ENCODE measurements at regions not wholly inside any gene's neighbourhood (a gene's known extent, or its start where the extent isn't known, plus 50 kb on each side); places are given as distances from the start of the nearest gene placed in this dataset.

DNA sequence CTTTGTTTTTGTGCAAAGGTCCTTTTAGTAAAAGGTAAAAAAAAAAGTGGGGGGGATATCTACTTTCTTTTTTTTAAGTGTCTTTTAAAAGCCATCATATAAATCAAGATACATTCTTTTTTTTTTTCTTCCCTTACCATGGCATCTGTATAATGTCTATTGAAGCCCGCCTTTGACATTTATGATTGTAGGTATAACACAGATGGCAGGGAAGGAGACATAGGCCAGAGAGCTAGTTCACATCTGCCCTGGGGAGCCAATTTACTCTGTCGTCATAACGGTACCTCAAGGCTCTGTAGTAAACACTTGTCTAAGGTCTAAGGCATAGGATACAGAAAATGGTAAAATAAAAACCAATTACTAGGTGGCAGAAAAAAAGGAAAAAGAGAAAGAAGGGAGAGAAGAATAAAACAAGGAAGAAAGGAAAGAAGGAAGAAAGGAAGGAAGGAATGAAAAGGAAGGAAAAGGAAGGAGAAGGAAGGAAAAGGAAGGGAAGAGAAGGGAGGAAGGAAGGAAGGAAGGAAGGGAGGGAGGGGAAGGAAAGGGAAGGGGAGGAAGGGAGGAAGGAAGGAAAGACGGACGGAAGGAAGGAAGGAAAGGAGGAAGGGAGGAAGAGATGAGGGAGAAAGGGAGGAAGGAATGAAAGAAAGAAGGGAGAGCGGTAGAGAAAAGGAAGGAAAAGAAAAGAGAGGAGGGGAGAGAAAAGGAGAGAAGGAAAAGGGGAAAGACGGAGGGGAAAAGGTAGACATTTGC, 343.5 kb downstream of the RBM43 start:
- no peak overlapping the region for H3K9ac ChIP-seq (ENCODE audit: insufficient read length)
- TF ChIP-seq POLR2AphosphoS5 (IDR thresholded peaks at IDR 0.05; ENCODE audit: borderline replicate concordance, low read depth, low read length) (no peak), FOXP2 (optimal IDR thresholded peaks at IDR 0.05; ENCODE audit: control extremely low read depth, extremely low read length, insufficient read depth) (no peak), EZH2 (IDR thresholded peaks at IDR 0.05) (no peak)
- no peaks in the 10 kb centered on the region for H3K36me3 ChIP-seq (ENCODE audit: insufficient read depth, low read length)
- H3K27ac ChIP-seq, result no peak overlapping the region
- H3K9me3 ChIP-seq (ENCODE audit: low read depth, low read length), result no peaks in the 10 kb centered on the region
- H3K4me3 ChIP-seq, result no peak overlapping the region
- DNase-seq (ENCODE audit: low read depth, low spot score), result no peak

DNA sequence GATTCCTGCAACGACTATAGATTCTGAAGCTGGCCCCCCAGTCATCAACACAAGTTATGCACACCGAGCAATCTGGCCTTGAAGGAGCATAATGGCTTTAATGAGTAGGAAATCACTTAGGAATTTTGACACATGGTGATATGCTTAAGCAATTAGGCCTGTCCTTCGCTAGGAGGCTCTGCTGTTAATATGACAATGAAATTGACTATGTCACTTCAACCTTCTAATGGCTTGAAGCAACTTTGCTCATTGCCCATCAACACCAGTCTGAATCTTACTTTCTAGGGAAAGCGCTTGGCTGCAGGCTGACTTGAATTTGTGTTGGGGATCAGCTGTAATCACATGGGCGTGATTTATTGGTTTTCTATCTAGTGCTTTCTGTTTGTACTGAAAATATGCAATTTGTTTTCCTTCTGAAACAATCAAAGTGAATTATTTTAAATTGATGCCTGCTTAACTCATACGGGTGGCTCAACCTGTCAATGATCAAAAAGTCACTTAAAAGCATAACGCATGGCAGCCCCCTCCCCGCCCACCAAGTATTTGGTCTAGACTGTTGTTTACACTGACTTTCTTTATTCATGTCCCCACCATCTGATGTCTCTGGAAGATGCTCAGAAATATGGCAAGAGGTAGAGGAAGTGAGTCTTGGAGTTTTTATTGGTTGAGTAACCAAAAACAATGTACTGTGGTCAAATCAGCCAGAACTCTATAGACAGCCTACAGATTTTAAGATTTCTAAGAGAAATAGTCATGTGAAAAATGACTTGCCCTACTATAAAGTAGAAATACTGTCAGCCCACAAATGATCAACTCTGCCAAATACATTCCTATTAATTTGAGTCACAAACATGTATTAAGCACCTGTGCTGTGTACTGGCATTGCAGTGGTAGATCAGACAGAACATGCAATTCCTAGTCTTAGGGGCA, 344.9 kb downstream of the RBM43 start:
- DNase-seq (ENCODE audit: low read depth, low spot score), result no peak
- no peaks in the 10 kb centered on the region for H3K36me3 ChIP-seq (ENCODE audit: insufficient read depth, low read length)
- TF ChIP-seq EZH2 (IDR thresholded peaks at IDR 0.05) (no peak), POLR2AphosphoS5 (IDR thresholded peaks at IDR 0.05; ENCODE audit: borderline replicate concordance, low read depth, low read length) (no peak), FOXP2 (optimal IDR thresholded peaks at IDR 0.05; ENCODE audit: control extremely low read depth, extremely low read length, insufficient read depth) (no peak)

DNA sequence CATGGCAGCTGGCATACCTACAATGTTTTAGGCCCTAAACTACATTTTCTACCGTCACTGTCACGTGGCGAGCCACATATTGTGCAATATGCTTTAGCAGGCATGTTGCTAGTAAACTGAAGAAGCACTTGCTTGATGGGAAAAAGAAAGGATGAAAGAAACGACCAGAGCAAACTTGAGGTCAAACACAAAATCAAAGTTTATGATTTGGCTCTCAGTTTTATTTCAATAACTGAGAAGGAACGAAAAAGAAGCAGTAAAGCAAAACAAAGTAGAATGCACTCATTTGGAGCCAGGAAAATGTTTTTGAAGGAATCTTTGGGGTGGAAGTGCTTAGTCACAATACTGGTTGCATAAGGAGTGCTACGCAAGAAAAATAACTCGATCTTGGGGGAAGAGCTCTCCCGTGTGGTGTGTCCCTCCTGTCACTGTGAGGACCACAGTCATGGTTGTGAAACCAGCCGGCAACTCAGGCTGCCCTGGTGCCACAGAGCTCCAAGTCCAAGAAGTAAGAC, 349.8 kb downstream of the RBM43 start:
- DNase-seq (ENCODE audit: low read depth, low spot score), result no peak
- H3K36me3 ChIP-seq (ENCODE audit: insufficient read depth, low read length), result no peaks in the 10 kb centered on the region

More for the DNA sequence above, 344.9 kb downstream of the RBM43 start:
- Histone ChIP-seq H3K4me3 (no peak overlapping the region), H3K9me3 (ENCODE audit: low read depth, low read length) (no peaks in the 10 kb centered on the region), H3K9ac (ENCODE audit: insufficient read length) (no peak overlapping the region), H3K27ac (no peak overlapping the region)

DNA sequence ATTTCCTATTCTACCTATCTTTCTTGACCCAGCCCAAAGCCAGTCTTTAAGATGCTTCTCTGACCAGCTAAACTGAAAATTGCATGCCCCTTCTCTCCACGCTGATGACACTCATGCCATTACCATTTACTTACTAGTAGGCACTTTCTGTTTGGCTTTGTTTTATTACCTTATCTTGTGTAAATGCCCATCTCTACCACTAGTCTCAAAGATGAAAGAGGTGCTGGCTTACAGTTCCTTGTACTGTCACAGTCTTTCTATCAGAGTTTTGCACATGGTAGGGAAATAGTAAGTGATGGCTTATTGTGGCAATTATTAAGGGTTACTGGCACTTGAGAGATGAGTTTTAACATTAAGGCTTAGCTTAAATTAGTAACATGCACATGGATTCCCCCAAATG, 352.1 kb downstream of the RBM43 start:
- no peak for DNase-seq (ENCODE audit: low read depth, low spot score)
- Histone ChIP-seq H3K27ac (no peak overlapping the region), H3K9ac (ENCODE audit: insufficient read length) (no peak overlapping the region), H3K4me3 (no peak overlapping the region), H3K9me3 (ENCODE audit: low read depth, low read length) (no peaks in the 10 kb centered on the region), H3K36me3 (ENCODE audit: insufficient read depth, low read length) (no peaks in the 10 kb centered on the region)
- TF ChIP-seq EZH2 (IDR thresholded peaks at IDR 0.05), result no peak
- no peak for TF ChIP-seq FOXP2 (optimal IDR thresholded peaks at IDR 0.05; ENCODE audit: control extremely low read depth, extremely low read length, insufficient read depth)
- no peak for TF ChIP-seq POLR2AphosphoS5 (IDR thresholded peaks at IDR 0.05; ENCODE audit: borderline replicate concordance, low read depth, low read length)

More for the DNA sequence above, 349.8 kb downstream of the RBM43 start:
- no peaks in the 10 kb centered on the region for H3K9me3 ChIP-seq (ENCODE audit: low read depth, low read length)
- no peak overlapping the region for H3K9ac ChIP-seq (ENCODE audit: insufficient read length)
- no peak overlapping the region for H3K4me3 ChIP-seq
- no peak for TF ChIP-seq EZH2 (IDR thresholded peaks at IDR 0.05)
- TF ChIP-seq FOXP2 (optimal IDR thresholded peaks at IDR 0.05; ENCODE audit: control extremely low read depth, extremely low read length, insufficient read depth), result no peak
- no peak for TF ChIP-seq POLR2AphosphoS5 (IDR thresholded peaks at IDR 0.05; ENCODE audit: borderline replicate concordance, low read depth, low read length)
- no peak overlapping the region for H3K27ac ChIP-seq

DNA sequence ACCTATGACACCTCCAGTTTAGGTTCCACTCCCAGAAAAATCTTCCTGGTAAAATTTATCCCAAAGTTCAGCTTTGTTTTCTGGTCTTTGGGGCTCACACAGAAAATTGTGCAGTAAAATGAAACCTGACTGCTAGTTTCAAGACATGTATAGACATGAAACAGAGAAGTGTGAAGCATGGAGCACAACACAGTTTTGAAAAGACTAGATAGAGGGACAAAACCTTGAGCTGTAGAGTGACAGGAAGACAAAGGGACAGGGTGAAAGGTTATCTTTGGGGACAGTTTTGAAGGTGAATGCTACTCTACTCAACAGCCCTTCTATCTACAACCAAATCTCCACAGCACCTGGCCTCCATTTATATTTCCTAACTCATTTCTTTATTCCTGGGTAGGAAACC, 352.6 kb downstream of the RBM43 start:
- H3K4me3 ChIP-seq, result no peak overlapping the region
- TF ChIP-seq FOXP2 (optimal IDR thresholded peaks at IDR 0.05; ENCODE audit: control extremely low read depth, extremely low read length, insufficient read depth) (no peak), POLR2AphosphoS5 (IDR thresholded peaks at IDR 0.05; ENCODE audit: borderline replicate concordance, low read depth, low read length) (no peak), EZH2 (IDR thresholded peaks at IDR 0.05) (no peak)
- no peaks in the 10 kb centered on the region for H3K36me3 ChIP-seq (ENCODE audit: insufficient read depth, low read length)
- no peaks in the 10 kb centered on the region for H3K9me3 ChIP-seq (ENCODE audit: low read depth, low read length)
- no peak overlapping the region for H3K27ac ChIP-seq
- H3K9ac ChIP-seq (ENCODE audit: insufficient read length), result no peak overlapping the region
- no peak for DNase-seq (ENCODE audit: low read depth, low spot score)

DNA sequence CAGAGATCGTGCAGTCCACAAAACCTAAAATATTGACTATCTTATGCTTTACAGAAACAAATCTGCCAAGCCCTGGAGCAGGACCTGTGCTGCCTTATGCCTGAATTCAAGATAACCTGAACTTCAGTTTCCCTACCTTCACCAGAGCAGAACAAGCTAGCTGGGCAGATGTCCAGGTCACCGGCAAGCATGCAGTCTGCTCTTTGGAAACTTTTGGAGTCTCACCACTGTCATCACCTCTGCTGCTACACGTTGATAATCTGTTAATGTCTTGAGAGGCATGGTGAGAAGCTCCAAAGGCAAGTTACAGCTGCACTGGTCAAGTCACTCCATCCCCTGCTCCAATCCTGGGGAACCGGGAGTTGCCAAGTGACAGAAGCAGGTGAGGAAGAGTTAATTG, 354.2 kb downstream of the RBM43 start:
- Histone ChIP-seq H3K4me3 (no peak overlapping the region), H3K36me3 (ENCODE audit: insufficient read depth, low read length) (no peaks in the 10 kb centered on the region), H3K27ac (no peak overlapping the region), H3K9ac (ENCODE audit: insufficient read length) (no peak overlapping the region), H3K9me3 (ENCODE audit: low read depth, low read length) (no peaks in the 10 kb centered on the region)
- TF ChIP-seq FOXP2 (optimal IDR thresholded peaks at IDR 0.05; ENCODE audit: control extremely low read depth, extremely low read length, insufficient read depth) (no peak), POLR2AphosphoS5 (IDR thresholded peaks at IDR 0.05; ENCODE audit: borderline replicate concordance, low read depth, low read length) (no peak), EZH2 (IDR thresholded peaks at IDR 0.05) (no peak)
- DNase-seq (ENCODE audit: low read depth, low spot score), result no peak

DNA sequence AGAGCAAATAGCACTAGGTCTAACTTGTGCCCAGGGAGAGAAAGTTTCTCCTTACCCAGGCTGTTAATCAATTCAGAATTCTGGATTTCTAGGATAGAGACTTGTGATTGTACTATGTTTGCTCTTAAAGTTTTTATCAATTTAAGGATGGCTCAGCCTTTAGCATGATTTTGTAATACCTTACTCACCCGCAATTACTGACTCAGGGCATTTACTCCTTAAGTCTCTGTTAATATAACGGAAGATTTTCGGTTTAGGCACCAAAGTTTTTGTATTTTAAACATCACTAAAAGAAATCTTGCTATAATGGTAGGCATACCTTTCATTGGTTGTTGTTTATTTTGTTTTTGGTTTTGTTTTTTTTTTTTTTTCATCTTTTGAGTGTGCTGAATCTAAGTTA, 358.2 kb downstream of the RBM43 start:
- Histone ChIP-seq H3K36me3 (ENCODE audit: insufficient read depth, low read length) (no peaks in the 10 kb centered on the region), H3K9me3 (ENCODE audit: low read depth, low read length) (peaks cover 4% of the 10 kb centered on the region; the same call in 1 of the 2 replicates), H3K27ac (no peak overlapping the region), H3K4me3 (no peak overlapping the region), H3K9ac (ENCODE audit: insufficient read length) (no peak overlapping the region)
- no peak for DNase-seq (ENCODE audit: low read depth, low spot score)
- no peak for TF ChIP-seq POLR2AphosphoS5 (IDR thresholded peaks at IDR 0.05; ENCODE audit: borderline replicate concordance, low read depth, low read length)
- TF ChIP-seq FOXP2 (optimal IDR thresholded peaks at IDR 0.05; ENCODE audit: control extremely low read depth, extremely low read length, insufficient read depth), result no peak
- no peak for TF ChIP-seq EZH2 (IDR thresholded peaks at IDR 0.05)

DNA sequence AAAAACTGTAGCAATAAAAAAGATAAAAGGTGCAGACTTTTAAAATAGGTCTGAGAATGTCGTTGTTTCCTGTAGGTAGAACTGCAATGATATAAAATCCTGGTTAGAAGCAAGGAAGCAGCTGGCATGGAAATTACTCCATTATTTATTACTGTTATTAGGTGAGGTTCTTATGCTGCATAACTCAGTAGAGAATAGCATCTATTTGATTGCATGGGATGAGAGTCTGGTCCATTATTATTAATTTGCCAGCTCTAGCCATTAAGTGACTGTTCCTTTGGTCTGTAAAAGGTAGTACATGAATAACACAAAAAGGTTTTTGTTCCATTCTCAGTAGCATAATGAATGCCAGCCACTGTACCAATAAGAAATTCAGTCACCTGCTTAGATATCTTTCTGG, 358.6 kb downstream of the RBM43 start:
- no peak for TF ChIP-seq POLR2AphosphoS5 (IDR thresholded peaks at IDR 0.05; ENCODE audit: borderline replicate concordance, low read depth, low read length)
- TF ChIP-seq FOXP2 (optimal IDR thresholded peaks at IDR 0.05; ENCODE audit: control extremely low read depth, extremely low read length, insufficient read depth), result no peak
- no peak for TF ChIP-seq EZH2 (IDR thresholded peaks at IDR 0.05)
- Histone ChIP-seq H3K9ac (ENCODE audit: insufficient read length) (no peak overlapping the region), H3K9me3 (ENCODE audit: low read depth, low read length) (peaks cover 4% of the 10 kb centered on the region; the same call in 1 of the 2 replicates), H3K4me3 (no peak overlapping the region), H3K36me3 (ENCODE audit: insufficient read depth, low read length) (no peaks in the 10 kb centered on the region), H3K27ac (no peak overlapping the region)
- DNase-seq (ENCODE audit: low read depth, low spot score), result no peak
